ENCODE measurements at regions not wholly inside any gene's neighbourhood (a gene's known extent, or its start where the extent isn't known, plus 50 kb on each side); places are given as distances from the start of the nearest gene placed in this dataset.

- TF ChIP-seq ZNF274 (IDR thresholded peaks at IDR 0.05; ENCODE audit: low read depth, low read length) (no peak), YY1 (IDR thresholded peaks at IDR 0.05; ENCODE audit: insufficient read depth, insufficient read length) (no peak)
Measured at GRCh38 chr6:140271759-140272377, 897.4 kb upstream of the CITED2 start.
